ENCODE measurements at regions not wholly inside any gene's neighbourhood (a gene's known extent, or its start where the extent isn't known, plus 50 kb on each side); places are given as distances from the start of the nearest gene placed in this dataset.
A peak's percentile ranks its signal among the peaks of the same experiment; 100 is the strongest.

DNA sequence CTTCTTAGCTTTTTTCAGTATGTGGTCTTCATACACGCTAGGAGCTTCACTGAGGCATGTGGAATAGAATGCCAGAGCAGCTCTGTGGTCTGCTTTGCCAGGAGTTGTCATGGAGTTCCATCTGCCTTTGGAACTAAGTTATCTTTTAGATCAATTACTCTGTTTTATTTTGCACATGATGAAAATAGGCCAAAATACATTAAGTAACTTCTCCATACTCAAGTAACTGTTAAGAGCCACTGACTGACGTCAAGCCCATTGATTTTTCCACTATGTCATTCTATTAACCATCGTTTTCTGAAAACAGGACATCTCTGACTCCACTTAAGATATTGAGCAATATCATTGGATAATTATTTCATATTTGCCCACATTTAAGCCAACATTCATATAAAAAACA is 415.1 kb upstream of the MAD2L1 start:
- Histone ChIP-seq H3K4me3 (ENCODE audit: extremely low read depth, insufficient read depth, low read length, poor library complexity, severe bottlenecking) (no peak overlapping the region), H3K4me1 (ENCODE audit: control insufficient read depth, insufficient read depth, low read length, poor library complexity, severe bottlenecking) (no peaks in the 10 kb centered on the region), H3K9me3 (ENCODE audit: control insufficient read depth, low read length) (no peaks in the 10 kb centered on the region), H3K27ac (ENCODE audit: low read depth, low read length, severe bottlenecking) (no peak overlapping the region), H3K36me3 (ENCODE audit: control insufficient read depth, insufficient read depth, low read length) (no peaks in the 10 kb centered on the region)
- WGBS, 2 experiments (ENCODE audit: insufficient coverage in 2 of 2): 80 to 92% methylated on average over 1 to 3 of the region's 3 CpGs

DNA sequence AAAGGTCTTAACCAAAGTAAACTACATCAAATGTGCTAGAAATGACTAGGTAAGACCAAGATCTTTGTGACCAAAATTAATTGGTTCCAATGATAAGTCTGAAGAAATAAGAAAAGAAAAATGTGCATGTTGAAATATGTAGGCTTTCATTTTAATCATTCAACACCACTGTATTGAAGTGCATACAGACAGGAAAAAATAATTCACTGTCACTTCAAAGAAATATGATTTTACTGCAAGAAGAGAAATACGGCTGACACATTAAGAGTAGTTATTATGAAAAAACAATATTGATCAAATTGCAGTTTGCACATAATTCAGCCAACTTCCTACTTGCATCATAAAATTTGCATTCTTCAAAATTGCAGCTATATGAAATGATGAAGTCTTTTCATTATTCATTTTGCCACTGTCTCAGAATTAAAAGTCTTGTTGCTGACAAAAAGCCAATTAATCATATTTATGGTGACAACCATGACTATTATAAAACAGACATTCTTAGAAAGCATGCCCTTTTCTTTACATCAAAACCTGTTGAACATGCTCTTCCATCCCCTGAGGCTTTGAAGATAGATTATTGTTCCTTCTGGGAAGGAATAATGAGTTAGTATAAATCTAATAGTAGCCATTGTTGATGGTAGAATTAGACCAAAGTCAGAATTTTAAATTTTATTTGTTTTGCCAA is 405.9 kb upstream of the MAD2L1 start:
- WGBS, 2 experiments (ENCODE audit: insufficient coverage in 2 of 2): no CpG with 5 or more reads among the region's 1 CpG
- Histone ChIP-seq H3K4me1 (ENCODE audit: control insufficient read depth, insufficient read depth, low read length, poor library complexity, severe bottlenecking) (no peaks in the 10 kb centered on the region), H3K36me3 (ENCODE audit: control insufficient read depth, insufficient read depth, low read length) (no peaks in the 10 kb centered on the region), H3K9me3 (ENCODE audit: control insufficient read depth, low read length) (no peaks in the 10 kb centered on the region), H3K4me3 (ENCODE audit: extremely low read depth, insufficient read depth, low read length, poor library complexity, severe bottlenecking) (no peak overlapping the region), H3K27ac (ENCODE audit: low read depth, low read length, severe bottlenecking) (no peak overlapping the region)

DNA sequence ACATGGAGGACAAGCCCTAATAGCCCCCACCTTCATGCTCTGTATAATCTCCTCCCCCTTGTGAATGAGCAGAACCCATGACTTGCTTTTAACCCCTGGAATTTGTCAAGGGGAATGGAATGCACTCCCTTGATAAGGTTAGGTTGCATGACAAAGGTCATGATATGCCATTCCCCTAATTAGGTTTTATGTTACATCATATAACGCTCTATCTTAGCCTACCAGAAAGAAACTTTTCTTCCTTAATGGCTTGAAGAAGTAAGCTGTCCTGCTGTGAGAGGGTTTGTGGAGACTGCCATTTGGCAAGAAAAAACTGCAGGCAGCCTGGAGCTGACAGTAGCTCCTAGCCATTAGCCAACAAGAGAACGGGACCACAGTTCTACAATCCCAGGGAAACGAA is 399.8 kb upstream of the MAD2L1 start:
- H3K4me1 ChIP-seq (ENCODE audit: control insufficient read depth, insufficient read depth, low read length, poor library complexity, severe bottlenecking): no peaks in the 10 kb centered on the region
- H3K27ac ChIP-seq (ENCODE audit: low read depth, low read length, severe bottlenecking): peak overlapping the region; percentile 68
- H3K9me3 ChIP-seq (ENCODE audit: control insufficient read depth, low read length): no peaks in the 10 kb centered on the region
- no CpG with 5 or more reads among the region's 3 CpGs for WGBS, 2 experiments (ENCODE audit: insufficient coverage in 2 of 2)
- H3K4me3 ChIP-seq (ENCODE audit: extremely low read depth, insufficient read depth, low read length, poor library complexity, severe bottlenecking): no peak overlapping the region
- H3K36me3 ChIP-seq (ENCODE audit: control insufficient read depth, insufficient read depth, low read length): no peaks in the 10 kb centered on the region

DNA sequence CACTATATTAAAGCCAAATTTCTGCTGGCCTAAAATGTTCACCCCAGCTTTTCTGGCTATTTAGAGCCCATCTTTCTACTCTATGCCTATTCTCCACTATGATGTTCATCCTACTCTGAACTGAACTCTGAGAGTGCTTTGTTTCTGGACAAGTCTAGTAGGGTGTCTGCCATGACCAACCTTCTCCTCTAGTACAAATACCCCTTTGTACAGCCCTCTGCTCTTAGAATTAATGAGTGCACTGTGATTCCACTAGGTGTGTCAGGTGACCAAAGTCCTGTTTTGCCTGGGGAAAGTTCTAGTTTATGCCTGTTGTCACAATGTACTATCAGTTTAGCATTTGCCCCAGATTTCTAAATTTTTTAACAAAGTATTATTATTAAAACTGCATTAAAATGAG is 388.1 kb upstream of the MAD2L1 start:
- Histone ChIP-seq H3K27ac (ENCODE audit: low read depth, low read length, severe bottlenecking) (no peak overlapping the region), H3K9me3 (ENCODE audit: control insufficient read depth, low read length) (no peaks in the 10 kb centered on the region), H3K4me1 (ENCODE audit: control insufficient read depth, insufficient read depth, low read length, poor library complexity, severe bottlenecking) (no peaks in the 10 kb centered on the region), H3K36me3 (ENCODE audit: control insufficient read depth, insufficient read depth, low read length) (no peaks in the 10 kb centered on the region), H3K4me3 (ENCODE audit: extremely low read depth, insufficient read depth, low read length, poor library complexity, severe bottlenecking) (no peak overlapping the region)

DNA sequence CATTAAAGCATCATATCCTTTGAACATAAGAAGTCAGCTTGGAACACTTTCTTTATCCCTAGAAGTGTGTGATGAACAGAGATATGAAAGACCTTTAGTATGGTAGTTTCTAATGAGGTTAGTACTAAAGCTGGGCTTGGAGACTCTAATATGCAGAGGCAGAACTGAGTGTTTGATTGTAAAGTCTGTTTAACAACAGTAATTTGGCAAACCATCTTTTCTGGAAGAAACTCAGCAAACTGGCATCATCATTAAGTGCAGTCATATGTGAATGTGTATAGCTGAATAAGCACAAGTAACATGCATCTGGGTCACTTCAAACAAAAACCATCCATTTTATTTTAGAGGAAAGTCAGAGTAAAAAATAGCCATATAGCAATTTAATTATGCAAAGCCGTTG is 385.9 kb upstream of the MAD2L1 start:
- Histone ChIP-seq H3K9me3 (ENCODE audit: control insufficient read depth, low read length) (no peaks in the 10 kb centered on the region), H3K27ac (ENCODE audit: low read depth, low read length, severe bottlenecking) (no peak overlapping the region), H3K4me3 (ENCODE audit: extremely low read depth, insufficient read depth, low read length, poor library complexity, severe bottlenecking) (no peak overlapping the region), H3K36me3 (ENCODE audit: control insufficient read depth, insufficient read depth, low read length) (no peaks in the 10 kb centered on the region), H3K4me1 (ENCODE audit: control insufficient read depth, insufficient read depth, low read length, poor library complexity, severe bottlenecking) (no peaks in the 10 kb centered on the region)
- WGBS, 2 experiments (ENCODE audit: insufficient coverage in 2 of 2): no CpG with 5 or more reads among the region's 1 CpG

DNA sequence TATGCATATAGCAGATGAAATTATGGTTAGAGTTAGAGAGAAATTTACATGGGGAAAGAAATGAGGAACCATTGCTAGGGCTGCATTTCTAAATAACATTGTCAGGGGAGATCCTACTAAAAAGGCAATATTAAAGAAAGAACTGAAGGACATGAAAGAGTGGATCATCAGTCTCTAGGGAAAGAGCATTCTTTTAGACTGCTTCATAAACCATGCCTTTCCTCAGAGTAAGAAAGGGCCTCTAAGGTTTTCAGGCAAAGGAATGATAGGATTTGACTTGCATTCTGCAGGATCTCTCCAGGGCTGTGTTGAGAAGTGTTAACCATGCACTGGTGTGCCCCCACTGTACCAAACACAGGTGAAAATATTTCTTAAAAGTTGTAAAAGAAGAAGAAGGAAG is 385.4 kb upstream of the MAD2L1 start:
- no peak overlapping the region for H3K27ac ChIP-seq (ENCODE audit: low read depth, low read length, severe bottlenecking)
- H3K36me3 ChIP-seq (ENCODE audit: control insufficient read depth, insufficient read depth, low read length): no peaks in the 10 kb centered on the region

DNA sequence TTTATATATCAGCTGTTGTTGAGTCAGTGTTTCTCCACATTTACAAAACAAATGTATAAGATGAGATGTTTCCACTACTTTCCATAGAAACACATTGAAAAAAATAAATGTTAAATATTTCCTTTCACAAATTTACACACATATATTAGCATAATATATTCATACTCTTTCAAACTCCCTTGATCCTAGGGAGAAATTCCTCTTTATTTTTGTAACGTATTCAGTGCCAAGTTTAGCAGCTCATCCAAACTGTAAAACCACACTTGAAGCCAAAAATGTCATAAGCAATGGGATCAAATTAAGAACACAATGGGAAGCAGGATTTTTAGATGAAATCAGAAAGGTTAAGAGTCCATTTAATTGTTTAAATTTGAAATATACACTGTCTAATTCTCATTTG is 381.1 kb upstream of the MAD2L1 start:
- H3K9me3 ChIP-seq (ENCODE audit: control insufficient read depth, low read length): no peaks in the 10 kb centered on the region
- H3K27ac ChIP-seq (ENCODE audit: low read depth, low read length, severe bottlenecking): no peak overlapping the region
- no peak overlapping the region for H3K4me3 ChIP-seq (ENCODE audit: extremely low read depth, insufficient read depth, low read length, poor library complexity, severe bottlenecking)
- H3K36me3 ChIP-seq (ENCODE audit: control insufficient read depth, insufficient read depth, low read length): no peaks in the 10 kb centered on the region
- no CpG with 5 or more reads among the region's 1 CpG for WGBS, 2 experiments (ENCODE audit: insufficient coverage in 2 of 2)
- no peaks in the 10 kb centered on the region for H3K4me1 ChIP-seq (ENCODE audit: control insufficient read depth, insufficient read depth, low read length, poor library complexity, severe bottlenecking)

More for the DNA sequence above, 385.4 kb upstream of the MAD2L1 start:
- Histone ChIP-seq H3K4me3 (ENCODE audit: extremely low read depth, insufficient read depth, low read length, poor library complexity, severe bottlenecking) (no peak overlapping the region), H3K9me3 (ENCODE audit: control insufficient read depth, low read length) (no peaks in the 10 kb centered on the region), H3K4me1 (ENCODE audit: control insufficient read depth, insufficient read depth, low read length, poor library complexity, severe bottlenecking) (no peaks in the 10 kb centered on the region)

DNA sequence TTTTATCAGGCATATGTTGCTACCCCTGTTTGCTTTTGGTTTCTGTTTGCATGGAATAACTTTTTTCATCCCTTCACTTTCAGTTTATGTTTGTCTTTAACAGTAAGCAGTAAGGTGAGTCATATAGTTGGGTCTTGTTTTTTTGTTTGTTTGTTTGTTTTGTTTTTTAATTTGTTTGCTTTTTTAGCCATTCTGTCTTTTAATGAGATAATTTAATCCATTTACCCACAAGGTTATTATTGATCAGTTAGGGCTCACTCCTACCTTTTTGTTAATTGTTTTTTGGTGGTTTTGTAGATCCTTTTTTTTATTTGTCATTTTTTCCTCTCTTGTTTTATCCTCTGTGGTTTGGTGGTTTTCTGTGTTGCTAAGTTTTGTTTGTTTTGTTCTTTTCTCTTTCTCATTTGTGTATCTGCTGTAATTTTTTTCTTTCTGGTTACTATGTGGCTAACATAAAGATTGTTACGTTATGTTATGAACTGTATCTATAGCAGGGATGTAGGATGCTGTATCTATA is 379.5 kb upstream of the MAD2L1 start:
- H3K27ac ChIP-seq (ENCODE audit: low read depth, low read length, severe bottlenecking): no peak overlapping the region
- no peak overlapping the region for H3K4me3 ChIP-seq (ENCODE audit: extremely low read depth, insufficient read depth, low read length, poor library complexity, severe bottlenecking)
- no peaks in the 10 kb centered on the region for H3K4me1 ChIP-seq (ENCODE audit: control insufficient read depth, insufficient read depth, low read length, poor library complexity, severe bottlenecking)
- H3K36me3 ChIP-seq (ENCODE audit: control insufficient read depth, insufficient read depth, low read length): no peaks in the 10 kb centered on the region
- H3K9me3 ChIP-seq (ENCODE audit: control insufficient read depth, low read length): no peaks in the 10 kb centered on the region
- WGBS, 2 experiments (ENCODE audit: insufficient coverage in 2 of 2): 100% methylated on average over 1 of the region's 1 CpG; no CpG with 5 or more reads in 1 of the 2 experiments

DNA sequence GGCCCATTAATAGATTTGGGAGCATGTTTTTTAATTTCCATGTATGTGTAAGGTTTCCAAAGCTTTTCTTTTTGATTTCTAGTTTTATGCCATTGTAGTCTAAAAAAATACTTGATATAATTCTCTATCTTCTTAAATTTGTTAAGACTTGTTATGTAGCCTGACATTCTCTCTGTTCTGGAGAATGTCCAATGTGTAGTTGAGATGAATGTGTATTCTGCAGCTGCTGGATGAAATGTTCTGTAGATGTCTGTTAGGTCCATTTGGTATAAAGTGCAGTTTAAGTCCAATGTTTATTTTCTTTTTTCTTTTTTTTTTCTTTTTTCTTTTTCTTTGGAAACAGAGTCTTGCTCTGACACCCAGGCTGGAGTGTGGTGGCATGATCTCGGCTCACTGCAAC is 378.5 kb upstream of the MAD2L1 start:
- Histone ChIP-seq H3K27ac (ENCODE audit: low read depth, low read length, severe bottlenecking) (no peak overlapping the region), H3K4me3 (ENCODE audit: extremely low read depth, insufficient read depth, low read length, poor library complexity, severe bottlenecking) (no peak overlapping the region), H3K9me3 (ENCODE audit: control insufficient read depth, low read length) (no peaks in the 10 kb centered on the region), H3K4me1 (ENCODE audit: control insufficient read depth, insufficient read depth, low read length, poor library complexity, severe bottlenecking) (no peaks in the 10 kb centered on the region), H3K36me3 (ENCODE audit: control insufficient read depth, insufficient read depth, low read length) (no peaks in the 10 kb centered on the region)
- WGBS, 2 experiments (ENCODE audit: insufficient coverage in 2 of 2): 100% methylated on average over 1 of the region's 1 CpG

DNA sequence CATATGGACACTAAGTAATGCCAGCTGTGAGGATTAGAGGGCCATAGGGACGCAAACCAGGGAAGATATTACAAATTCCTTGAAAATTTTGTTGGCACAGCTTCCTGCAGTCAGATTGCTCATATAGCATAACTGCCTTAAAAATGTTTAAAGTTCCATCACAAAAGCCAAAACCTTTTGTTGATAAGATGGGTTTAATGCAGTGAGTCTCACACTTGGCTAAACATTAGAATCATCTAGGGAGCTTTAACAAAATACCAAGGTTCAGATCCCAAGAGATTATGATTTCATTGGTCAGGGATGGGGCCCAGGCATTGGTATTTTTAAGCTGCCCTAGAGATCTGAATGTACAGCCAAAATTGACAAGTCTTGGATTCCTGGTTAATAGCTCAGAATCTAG is 376.5 kb upstream of the MAD2L1 start:
- Histone ChIP-seq H3K4me1 (ENCODE audit: control insufficient read depth, insufficient read depth, low read length, poor library complexity, severe bottlenecking) (no peaks in the 10 kb centered on the region), H3K4me3 (ENCODE audit: extremely low read depth, insufficient read depth, low read length, poor library complexity, severe bottlenecking) (no peak overlapping the region), H3K36me3 (ENCODE audit: control insufficient read depth, insufficient read depth, low read length) (no peaks in the 10 kb centered on the region), H3K9me3 (ENCODE audit: control insufficient read depth, low read length) (no peaks in the 10 kb centered on the region), H3K27ac (ENCODE audit: low read depth, low read length, severe bottlenecking) (no peak overlapping the region)
- 100% methylated on average over 1 of the region's 1 CpG; no CpG with 5 or more reads in 1 of the 2 experiments for WGBS, 2 experiments (ENCODE audit: insufficient coverage in 2 of 2)

DNA sequence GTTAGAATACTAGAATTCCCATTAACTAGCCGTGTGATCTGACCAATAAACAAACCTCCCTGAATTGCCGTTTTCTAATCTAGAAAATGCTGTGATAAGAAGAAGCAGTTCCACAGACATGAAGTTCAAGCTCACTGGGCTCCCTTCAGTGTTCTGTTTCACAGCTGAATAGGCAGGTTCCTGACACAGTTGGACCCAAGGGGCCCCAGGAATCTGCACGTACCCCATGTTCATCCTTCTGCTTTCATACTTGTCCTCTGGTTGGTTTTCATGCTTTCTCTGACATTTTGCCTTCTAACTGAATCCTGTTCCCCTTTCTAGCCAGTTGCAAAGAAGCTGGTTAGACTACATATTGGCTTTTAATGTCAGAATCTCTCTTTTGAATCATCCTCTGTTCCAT is 374.1 kb upstream of the MAD2L1 start:
- H3K4me3 ChIP-seq (ENCODE audit: extremely low read depth, insufficient read depth, low read length, poor library complexity, severe bottlenecking): no peak overlapping the region
- no peaks in the 10 kb centered on the region for H3K4me1 ChIP-seq (ENCODE audit: control insufficient read depth, insufficient read depth, low read length, poor library complexity, severe bottlenecking)
- 58 to 78% methylated on average over 2 of the region's 3 CpGs for WGBS, 2 experiments (ENCODE audit: insufficient coverage in 2 of 2)
- H3K27ac ChIP-seq (ENCODE audit: low read depth, low read length, severe bottlenecking): no peak overlapping the region
- no peaks in the 10 kb centered on the region for H3K9me3 ChIP-seq (ENCODE audit: control insufficient read depth, low read length)
- H3K36me3 ChIP-seq (ENCODE audit: control insufficient read depth, insufficient read depth, low read length): no peaks in the 10 kb centered on the region

Data from mesodermal cell (in vitro differentiated cells).